HFF-Myc (cell line): ENCODE measurements at regions not wholly inside any gene's neighbourhood (a gene's known extent, or its start where the extent isn't known, plus 50 kb on each side); places are given as distances from the start of the nearest gene placed in this dataset.

ENCODE experiments used
- DNase-seq: peaks from one replicate; pipeline ENCODE4 v3.0.0-alpha.2; 2011; ENCODE audit warnings: low read depth; ENCODE audit errors: extremely low read depth
- H3K4me3 ChIP-seq: replicated peaks from 2 replicates; pipeline ENCODE4 v1.5.1; 2011; ENCODE audit warnings: low read depth, mild to moderate bottlenecking, control low read depth, low read length
- CTCF ChIP-seq: IDR thresholded peaks from 2 replicates; pipeline ENCODE4 v1.5.1; 2012; ENCODE audit warnings: mild to moderate bottlenecking, low read depth, low read length, control low read depth; ENCODE audit errors: missing control alignments

GRCh38 chr5:51657340-51658240, 274.3 kb downstream of the ISL1 start:
- TF ChIP-seq CTCF, result no peak
- no peak overlapping the region for H3K4me3 ChIP-seq
- no peak for DNase-seq

DNA sequence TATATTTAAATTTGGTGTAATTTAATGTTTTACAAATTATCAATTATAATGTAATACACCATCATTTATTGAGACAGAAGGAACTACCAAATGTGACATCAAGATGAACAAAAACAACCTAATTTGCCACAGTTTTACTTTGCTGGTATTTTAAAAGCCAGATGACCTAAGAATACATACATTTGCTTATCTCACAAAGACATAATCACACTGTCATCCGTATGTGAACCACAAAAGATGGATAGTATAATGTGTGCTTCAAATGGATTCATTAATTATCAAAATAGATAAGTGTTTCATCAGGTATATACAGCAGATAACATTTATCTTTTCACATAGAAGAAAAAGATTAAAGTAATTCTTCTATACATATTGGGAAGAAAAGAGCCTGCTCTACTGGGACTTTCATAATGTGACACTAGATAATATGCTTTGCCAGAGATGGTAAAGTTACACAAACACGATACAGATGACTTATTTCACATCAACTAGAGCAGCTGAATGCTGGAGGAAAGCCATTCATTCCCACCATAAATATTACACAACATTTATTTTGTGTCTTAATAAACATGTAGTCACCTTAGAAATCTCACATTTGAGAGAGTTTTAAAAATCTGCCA, 278.5 kb downstream of the ISL1 start:
- no peak overlapping the region for H3K4me3 ChIP-seq
- no peak for TF ChIP-seq CTCF
- DNase-seq, result no peak

GRCh38 chr5:51664491-51665250, 281.4 kb downstream of the ISL1 start:
- H3K4me3 ChIP-seq, result no peak overlapping the region
- DNase-seq, result no peak
- no peak for TF ChIP-seq CTCF

- DNase-seq, result no peak
- no peak overlapping the region for H3K4me3 ChIP-seq
- no peak for TF ChIP-seq CTCF
Measured at GRCh38 chr5:51665251-51665593, 282.0 kb downstream of the ISL1 start.

- no peak for TF ChIP-seq CTCF
- no peak overlapping the region for H3K4me3 ChIP-seq
- DNase-seq, result no peak
Measured at GRCh38 chr5:51669095-51669494, 285.8 kb downstream of the ISL1 start.

DNA sequence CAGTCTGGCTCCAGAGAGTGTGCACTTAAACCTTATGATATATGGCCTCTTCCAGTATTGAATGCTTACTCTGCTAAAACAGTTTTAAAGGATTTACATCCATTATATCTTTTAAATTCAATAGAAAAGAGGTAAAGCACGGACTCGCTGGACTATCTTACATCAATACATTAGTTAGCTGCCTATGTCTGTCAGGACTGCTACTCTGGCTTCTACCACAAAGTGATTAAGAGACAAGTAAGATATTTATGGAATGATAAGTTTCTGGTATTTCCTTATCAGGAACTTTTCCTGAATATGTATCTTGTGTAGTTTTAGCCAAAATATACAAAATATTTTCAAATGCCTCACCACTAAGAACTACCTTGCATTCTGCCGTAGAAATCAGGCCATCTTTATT, 295.1 kb downstream of the ISL1 start:
- H3K4me3 ChIP-seq, result no peak overlapping the region
- no peak for TF ChIP-seq CTCF
- no peak for DNase-seq
